WTC11 (cell line): ENCODE measurements at regions not wholly inside any gene's neighbourhood (a gene's known extent, or its start where the extent isn't known, plus 50 kb on each side); places are given as distances from the start of the nearest gene placed in this dataset.

ENCODE experiments used
- ATAC-seq: fragments of 200-7000 bp; cut with Tn5 transposase; 2 replicates; pipeline ENCODE4 v1.10.0; 2021; ENCODE audit warnings: mild to moderate bottlenecking, moderate library complexity
- CTCF ChIA-PET: fragments of 300-600 bp; sonication (Branson Sonifier 250); formaldehyde crosslinking; loops from one replicate; lab custom pipeline; 2021; ENCODE audit warnings: antibody characterized with exemption; lab: Charles Lee
- POLR2A ChIA-PET: fragments of 350-600 bp; sonication (Branson Sonifier 250); formaldehyde crosslinking; loops from one replicate; lab custom pipeline; 2021; ENCODE audit warnings: antibody characterized with exemption; lab: Charles Lee
- DNase-seq: peaks from one replicate; pipeline ENCODE4 v3.0.0; 2021; ENCODE audit warnings: low spot score
- H3K27ac Mint-ChIP-seq: 2 replicates; pipeline ENCODE4 v1.8.0; 2021; ENCODE audit warnings: mixed read lengths
- H3K27me3 Mint-ChIP-seq: 2 replicates; pipeline ENCODE4 v1.8.0; 2021; ENCODE audit warnings: low read depth, mild to moderate bottlenecking, moderate library complexity, mixed read lengths
- H3K36me3 Mint-ChIP-seq: 2 replicates; pipeline ENCODE4 v1.8.0; 2021; ENCODE audit warnings: mixed read lengths
- H3K4me1 Mint-ChIP-seq: 2 replicates; pipeline ENCODE4 v1.8.0; 2022; ENCODE audit warnings: mixed read lengths
- H3K4me3 Mint-ChIP-seq: 2 replicates; pipeline ENCODE4 v1.8.0; 2021; ENCODE audit warnings: mild to moderate bottlenecking, moderate library complexity, mixed read lengths
- H3K9me3 Mint-ChIP-seq: 2 replicates; pipeline ENCODE4 v1.8.0; 2021; ENCODE audit warnings: mixed read lengths
- ATF6 ChIP-seq: sonication (generic); formaldehyde crosslinking; IDR thresholded peaks from 2 replicates; pipeline ENCODE4 v1.8.1; 2023; ENCODE audit warnings: mild to moderate bottlenecking, missing genetic modification reagents
- CREB1 ChIP-seq: sonication (generic); formaldehyde crosslinking; IDR thresholded peaks from 2 replicates; pipeline ENCODE4 v1.8.0; 2023; ENCODE audit warnings: mild to moderate bottlenecking, missing genetic modification reagents
- ERG ChIP-seq: fragments of 250-450 bp; sonication (Bioruptor Pico); IDR thresholded peaks from 2 replicates; pipeline ENCODE4 v1.8.0; 2021; ENCODE audit warnings: mild to moderate bottlenecking
- ETV6 ChIP-seq: sonication (generic); formaldehyde crosslinking; IDR thresholded peaks from 2 replicates; pipeline ENCODE4 v1.8.1; 2022; ENCODE audit warnings: mild to moderate bottlenecking, missing genetic modification reagents
- GABPB1 ChIP-seq: sonication (generic); formaldehyde crosslinking; IDR thresholded peaks from 2 replicates; pipeline ENCODE4 v1.8.1; 2023; ENCODE audit warnings: mild to moderate bottlenecking, missing genetic modification reagents
- GTF2I ChIP-seq: fragments of 250-450 bp; sonication (Bioruptor Pico); conservative IDR thresholded peaks from 2 replicates; pipeline ENCODE4 v1.4.0; 2021; ENCODE audit warnings: mild to moderate bottlenecking
- HMGA2 ChIP-seq: fragments of 250-450 bp; sonication (Bioruptor Pico); IDR thresholded peaks from 2 replicates; pipeline ENCODE4 v1.4.0; 2021; ENCODE audit warnings: mild to moderate bottlenecking, moderate library complexity
- NFYB ChIP-seq: sonication (generic); formaldehyde crosslinking; conservative IDR thresholded peaks from 2 replicates; pipeline ENCODE4 v1.8.0; 2022; ENCODE audit warnings: low read depth, missing genetic modification reagents
- RORB ChIP-seq: fragments of 250-450 bp; sonication (Bioruptor Pico); IDR thresholded peaks from 2 replicates; pipeline ENCODE4 v1.9.0; 2021; ENCODE audit warnings: mild to moderate bottlenecking
- TEAD1 ChIP-seq: sonication (generic); formaldehyde crosslinking; IDR thresholded peaks from 2 replicates; pipeline ENCODE4 v1.8.0; 2022; ENCODE audit warnings: mild to moderate bottlenecking, missing genetic modification reagents
- TP53 ChIP-seq: sonication (generic); formaldehyde crosslinking; IDR thresholded peaks from 2 replicates; pipeline ENCODE4 v1.8.1; 2023; ENCODE audit warnings: mild to moderate bottlenecking, missing genetic modification reagents
- ZNF232 ChIP-seq: sonication (generic); formaldehyde crosslinking; IDR thresholded peaks from 2 replicates; pipeline ENCODE4 v1.8.0; 2022; ENCODE audit warnings: mild to moderate bottlenecking, missing genetic modification reagents
- ZNF281 ChIP-seq: sonication (generic); formaldehyde crosslinking; IDR thresholded peaks from 2 replicates; pipeline ENCODE4 v1.8.0; 2023; ENCODE audit warnings: mild to moderate bottlenecking, missing genetic modification reagents
- ZNF396 ChIP-seq: fragments of 250-450 bp; sonication (Bioruptor Pico); IDR thresholded peaks from 2 replicates; pipeline ENCODE4 v1.8.0; 2021; ENCODE audit warnings: mild to moderate bottlenecking, moderate library complexity, borderline replicate concordance
- TF ChIP-seq, protein P1 (sequence below): sonication (generic); formaldehyde crosslinking; IDR thresholded peaks from 2 replicates; pipeline ENCODE4 v1.8.0; 2023; ENCODE audit warnings: missing genetic modification reagents, mild to moderate bottlenecking, borderline replicate concordance
- TF ChIP-seq, protein P2 (sequence below): sonication (generic); formaldehyde crosslinking; IDR thresholded peaks from 2 replicates; pipeline ENCODE4 v1.8.0; 2022; ENCODE audit warnings: mild to moderate bottlenecking, missing genetic modification reagents
- TF ChIP-seq, protein P3 (sequence below): sonication (generic); formaldehyde crosslinking; IDR thresholded peaks from 2 replicates; pipeline ENCODE4 v1.8.1; 2022; ENCODE audit warnings: mild to moderate bottlenecking, missing genetic modification reagents, moderate library complexity, borderline replicate concordance
- TF ChIP-seq, protein P4 (sequence below): sonication (generic); formaldehyde crosslinking; IDR thresholded peaks from 2 replicates; pipeline ENCODE4 v1.8.1; 2023; ENCODE audit warnings: mild to moderate bottlenecking, missing genetic modification reagents, moderate library complexity

GRCh38 chr12:94071258-94071657 is 77.1 kb upstream of the PLXNC1 start:
- Mint-ChIP-seq H3K27me3 (no peaks in the 10 kb centered on the region), H3K4me3 (no peak overlapping the region), H3K4me1 (peaks cover 11% of the 10 kb centered on the region), H3K36me3 (no peaks in the 10 kb centered on the region), H3K9me3 (peaks cover 14% of the 10 kb centered on the region), H3K27ac (no peak overlapping the region)
- POLR2A ChIA-PET, result no interaction called here
- ATAC-seq, result no peak
- TF ChIP-seq HMGA2 (CRISPR knock-in tag), result no peak
- TF ChIP-seq ERG (CRISPR knock-in tag), result no peak
- TF ChIP-seq, protein P1, sequence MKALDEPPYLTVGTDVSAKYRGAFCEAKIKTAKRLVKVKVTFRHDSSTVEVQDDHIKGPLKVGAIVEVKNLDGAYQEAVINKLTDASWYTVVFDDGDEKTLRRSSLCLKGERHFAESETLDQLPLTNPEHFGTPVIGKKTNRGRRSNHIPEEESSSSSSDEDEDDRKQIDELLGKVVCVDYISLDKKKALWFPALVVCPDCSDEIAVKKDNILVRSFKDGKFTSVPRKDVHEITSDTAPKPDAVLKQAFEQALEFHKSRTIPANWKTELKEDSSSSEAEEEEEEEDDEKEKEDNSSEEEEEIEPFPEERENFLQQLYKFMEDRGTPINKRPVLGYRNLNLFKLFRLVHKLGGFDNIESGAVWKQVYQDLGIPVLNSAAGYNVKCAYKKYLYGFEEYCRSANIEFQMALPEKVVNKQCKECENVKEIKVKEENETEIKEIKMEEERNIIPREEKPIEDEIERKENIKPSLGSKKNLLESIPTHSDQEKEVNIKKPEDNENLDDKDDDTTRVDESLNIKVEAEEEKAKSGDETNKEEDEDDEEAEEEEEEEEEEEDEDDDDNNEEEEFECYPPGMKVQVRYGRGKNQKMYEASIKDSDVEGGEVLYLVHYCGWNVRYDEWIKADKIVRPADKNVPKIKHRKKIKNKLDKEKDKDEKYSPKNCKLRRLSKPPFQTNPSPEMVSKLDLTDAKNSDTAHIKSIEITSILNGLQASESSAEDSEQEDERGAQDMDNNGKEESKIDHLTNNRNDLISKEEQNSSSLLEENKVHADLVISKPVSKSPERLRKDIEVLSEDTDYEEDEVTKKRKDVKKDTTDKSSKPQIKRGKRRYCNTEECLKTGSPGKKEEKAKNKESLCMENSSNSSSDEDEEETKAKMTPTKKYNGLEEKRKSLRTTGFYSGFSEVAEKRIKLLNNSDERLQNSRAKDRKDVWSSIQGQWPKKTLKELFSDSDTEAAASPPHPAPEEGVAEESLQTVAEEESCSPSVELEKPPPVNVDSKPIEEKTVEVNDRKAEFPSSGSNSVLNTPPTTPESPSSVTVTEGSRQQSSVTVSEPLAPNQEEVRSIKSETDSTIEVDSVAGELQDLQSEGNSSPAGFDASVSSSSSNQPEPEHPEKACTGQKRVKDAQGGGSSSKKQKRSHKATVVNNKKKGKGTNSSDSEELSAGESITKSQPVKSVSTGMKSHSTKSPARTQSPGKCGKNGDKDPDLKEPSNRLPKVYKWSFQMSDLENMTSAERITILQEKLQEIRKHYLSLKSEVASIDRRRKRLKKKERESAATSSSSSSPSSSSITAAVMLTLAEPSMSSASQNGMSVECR (CRISPR knock-in tag), result no peak
- TF ChIP-seq NFYB (CRISPR knock-in tag), result no peak
- no peak for TF ChIP-seq ZNF232 (CRISPR knock-in tag)
- TF ChIP-seq ZNF396, result no peak
- TF ChIP-seq ATF6 (CRISPR knock-in tag), result no peak
- TF ChIP-seq TEAD1 (CRISPR knock-in tag), result no peak
- TF ChIP-seq, protein P2, sequence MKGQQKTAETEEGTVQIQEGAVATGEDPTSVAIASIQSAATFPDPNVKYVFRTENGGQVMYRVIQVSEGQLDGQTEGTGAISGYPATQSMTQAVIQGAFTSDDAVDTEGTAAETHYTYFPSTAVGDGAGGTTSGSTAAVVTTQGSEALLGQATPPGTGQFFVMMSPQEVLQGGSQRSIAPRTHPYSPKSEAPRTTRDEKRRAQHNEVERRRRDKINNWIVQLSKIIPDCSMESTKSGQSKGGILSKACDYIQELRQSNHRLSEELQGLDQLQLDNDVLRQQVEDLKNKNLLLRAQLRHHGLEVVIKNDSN, result no peak
- TF ChIP-seq GABPB1, result no peak
- TF ChIP-seq GTF2I (CRISPR knock-in tag), result no peak
- TF ChIP-seq ZNF281 (CRISPR knock-in tag), result no peak
- TF ChIP-seq ETV6, result no peak
- TF ChIP-seq RORB (CRISPR knock-in tag), result no peak
- TF ChIP-seq TP53 (CRISPR knock-in tag), result no peak
- no peak for TF ChIP-seq CREB1 (CRISPR knock-in tag)
- TF ChIP-seq, protein P3, sequence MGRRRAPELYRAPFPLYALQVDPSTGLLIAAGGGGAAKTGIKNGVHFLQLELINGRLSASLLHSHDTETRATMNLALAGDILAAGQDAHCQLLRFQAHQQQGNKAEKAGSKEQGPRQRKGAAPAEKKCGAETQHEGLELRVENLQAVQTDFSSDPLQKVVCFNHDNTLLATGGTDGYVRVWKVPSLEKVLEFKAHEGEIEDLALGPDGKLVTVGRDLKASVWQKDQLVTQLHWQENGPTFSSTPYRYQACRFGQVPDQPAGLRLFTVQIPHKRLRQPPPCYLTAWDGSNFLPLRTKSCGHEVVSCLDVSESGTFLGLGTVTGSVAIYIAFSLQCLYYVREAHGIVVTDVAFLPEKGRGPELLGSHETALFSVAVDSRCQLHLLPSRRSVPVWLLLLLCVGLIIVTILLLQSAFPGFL, result no peak
- TF ChIP-seq, protein P4, sequence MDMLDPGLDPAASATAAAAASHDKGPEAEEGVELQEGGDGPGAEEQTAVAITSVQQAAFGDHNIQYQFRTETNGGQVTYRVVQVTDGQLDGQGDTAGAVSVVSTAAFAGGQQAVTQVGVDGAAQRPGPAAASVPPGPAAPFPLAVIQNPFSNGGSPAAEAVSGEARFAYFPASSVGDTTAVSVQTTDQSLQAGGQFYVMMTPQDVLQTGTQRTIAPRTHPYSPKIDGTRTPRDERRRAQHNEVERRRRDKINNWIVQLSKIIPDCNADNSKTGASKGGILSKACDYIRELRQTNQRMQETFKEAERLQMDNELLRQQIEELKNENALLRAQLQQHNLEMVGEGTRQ (CRISPR knock-in tag), result no peak
- TF ChIP-seq, all 79 proteins: peak for 0
- no peak for DNase-seq
- CTCF ChIA-PET, result no interaction called here
